Stimulated activated CD4-positive, alpha-beta T cell treated with anti-CD3 and anti-CD28 coated beads, Interleukin-2, amount 100 ng/mL, for 4 hours (primary cell): ENCODE measurements at regions not wholly inside any gene's neighbourhood (a gene's known extent, or its start where the extent isn't known, plus 50 kb on each side); places are given as distances from the start of the nearest gene placed in this dataset.
"Not testable (repeated sequence)": the region's sequence is repeated elsewhere in the genome, so short reads cannot be mapped to it uniquely, and the experiment has no call there.

Source experiments
- DNase-seq: peaks from one replicate; pipeline ENCODE4 v3.0.0-alpha.2; 2020; ENCODE audit warnings: low read depth

GRCh38 chr21:13923175-13923574 lies 287.6 kb downstream of the LIPI start:
- not testable (repeated sequence) for DNase-seq

GRCh38 chr21:13921455-13921854 lies 289.3 kb downstream of the LIPI start:
- not testable (repeated sequence) for DNase-seq

- not testable (repeated sequence) for DNase-seq
These were observed 297.8 kb downstream of the POTED start for GRCh38 chr21:13907385-13907784.

GRCh38 chr21:13896596-13897247 lies 287.1 kb downstream of the POTED start:
- DNase-seq, result not testable (repeated sequence)

GRCh38 chr21:13893617-13894016 lies 284.0 kb downstream of the POTED start:
- not testable (repeated sequence) for DNase-seq

GRCh38 chr21:13893025-13893424 lies 283.4 kb downstream of the POTED start:
- not testable (repeated sequence) for DNase-seq

- not testable (repeated sequence) for DNase-seq
These were observed 282.7 kb downstream of the POTED start for GRCh38 chr21:13892146-13892751.

GRCh38 chr21:13889176-13889575 lies 279.6 kb downstream of the POTED start:
- not testable (repeated sequence) for DNase-seq

GRCh38 chr21:13883641-13884395 lies 274.2 kb downstream of the POTED start:
- DNase-seq, result not testable (repeated sequence)

- DNase-seq, result not testable (repeated sequence)
These were observed 267.9 kb downstream of the POTED start for GRCh38 chr21:13877503-13877902.

GRCh38 chr21:13876999-13877398 lies 267.4 kb downstream of the POTED start:
- not testable (repeated sequence) for DNase-seq

- not testable (repeated sequence) for DNase-seq
These were observed 264.4 kb downstream of the POTED start for GRCh38 chr21:13874001-13874400.

GRCh38 chr21:13854638-13855037 lies 245.1 kb downstream of the POTED start:
- no peak for DNase-seq

- not testable (repeated sequence) for DNase-seq
These were observed 241.2 kb downstream of the POTED start for GRCh38 chr21:13850808-13851207.

- DNase-seq, result not testable (repeated sequence)
These were observed 239.9 kb downstream of the POTED start for GRCh38 chr21:13849489-13849888.

- not testable (repeated sequence) for DNase-seq
These were observed 237.1 kb downstream of the POTED start for GRCh38 chr21:13846718-13847117.

GRCh38 chr21:13844574-13844973 lies 235.0 kb downstream of the POTED start:
- not testable (repeated sequence) for DNase-seq

- DNase-seq, result not testable (repeated sequence)
These were observed 233.5 kb downstream of the POTED start for GRCh38 chr21:13843081-13843480.

GRCh38 chr21:13827666-13828065 lies 218.1 kb downstream of the POTED start:
- not testable (repeated sequence) for DNase-seq

GRCh38 chr21:13827201-13827600 lies 217.6 kb downstream of the POTED start:
- DNase-seq, result no peak

- DNase-seq, result not testable (repeated sequence)
These were observed 216.9 kb downstream of the POTED start for GRCh38 chr21:13826511-13826910.

- not testable (repeated sequence) for DNase-seq
These were observed 215.7 kb downstream of the POTED start for GRCh38 chr21:13825218-13825778.
